Fibroblast of lung (primary cell): ENCODE measurements at regions not wholly inside any gene's neighbourhood (a gene's known extent, or its start where the extent isn't known, plus 50 kb on each side); places are given as distances from the start of the nearest gene placed in this dataset.

ENCODE experiments used
- DNase-seq, 2 donors: peaks; one replicate each; pipeline versions ENCODE4 v3.0.0 to v3.0.0-alpha.2; 2010; ENCODE audit warnings: low read depth in 2 of 2
- H2AFZ ChIP-seq: 2 replicates; pipeline ENCODE4 v1.5.1; 2012; ENCODE audit warnings: low read length, control low read depth, inconsistent platforms
- H3K27ac ChIP-seq: 2 replicates; pipeline ENCODE4 v1.5.1; 2011; ENCODE audit warnings: low read length, control low read depth; ENCODE audit not compliant: insufficient read depth
- H3K27me3 ChIP-seq: 2 replicates; pipeline ENCODE4 v1.5.1; 2011; ENCODE audit warnings: mild to moderate bottlenecking, low read length; ENCODE audit not compliant: control insufficient read depth, insufficient read depth
- H3K36me3 ChIP-seq: 2 replicates; pipeline ENCODE4 v1.5.1; 2011; ENCODE audit warnings: low read length; ENCODE audit not compliant: control insufficient read depth, insufficient read depth
- H3K4me1 ChIP-seq: 2 replicates; pipeline ENCODE4 v1.5.1; 2011; ENCODE audit warnings: low read length; ENCODE audit not compliant: control insufficient read depth, insufficient read depth; ENCODE audit errors: extremely low read depth
- H3K4me2 ChIP-seq: 2 replicates; pipeline ENCODE4 v1.5.1; 2011; ENCODE audit warnings: low read length, control low read depth; ENCODE audit not compliant: insufficient read depth; ENCODE audit errors: extremely low read depth
- H3K4me3 ChIP-seq, 4 experiments: fragments of 200-600 bp in 1 of 4; sonication (generic) in 1 of 4; replicated peaks in 1 of 4; 2 replicates each; pipeline ENCODE4 v1.5.1; 2011 to 2016; ENCODE audit warnings: low read length in 4 of 4, low read depth in 3 of 4, mild to moderate bottlenecking in 3 of 4, control low read depth in 2 of 4, inconsistent platforms in 1 of 4, mixed read lengths in 1 of 4; ENCODE audit not compliant: insufficient read depth in 1 of 4; ENCODE audit errors: control extremely low read depth in 1 of 4
- H3K79me2 ChIP-seq: 2 replicates; pipeline ENCODE4 v1.5.1; 2012; ENCODE audit warnings: mild to moderate bottlenecking, low read length, inconsistent platforms; ENCODE audit not compliant: control insufficient read depth, insufficient read depth
- H3K9ac ChIP-seq: 2 replicates; pipeline ENCODE4 v1.5.1; 2011; ENCODE audit warnings: mild to moderate bottlenecking, low read length, control low read depth; ENCODE audit not compliant: insufficient read depth
- H3K9me3 ChIP-seq: 2 replicates; pipeline ENCODE4 v1.5.1; 2012; ENCODE audit warnings: low read depth, low read length; ENCODE audit not compliant: control insufficient read depth, insufficient read depth
- H4K20me1 ChIP-seq: 2 replicates; pipeline ENCODE4 v1.5.1; 2011; ENCODE audit warnings: low read length; ENCODE audit not compliant: control insufficient read depth, insufficient read depth; ENCODE audit errors: extremely low read depth
- EZH2 ChIP-seq: IDR thresholded peaks from 2 replicates; pipeline ENCODE4 v1.5.1; 2012; ENCODE audit warnings: low read length, control low read depth, mild to moderate bottlenecking; ENCODE audit errors: missing control alignments
- TF ChIP-seq, protein P1 (sequence below), 2 donors: IDR thresholded peaks in 1 of 2; conservative IDR thresholded peaks in 1 of 2; 1 replicate in 1 of 2; 2 replicates in 1 of 2; pipeline ENCODE4 v1.5.1; 2011 to 2012; ENCODE audit warnings: low read length in 2 of 2, control low read depth in 1 of 2, inconsistent platforms in 1 of 2, low read depth in 1 of 2, mild to moderate bottlenecking in 1 of 2

DNA sequence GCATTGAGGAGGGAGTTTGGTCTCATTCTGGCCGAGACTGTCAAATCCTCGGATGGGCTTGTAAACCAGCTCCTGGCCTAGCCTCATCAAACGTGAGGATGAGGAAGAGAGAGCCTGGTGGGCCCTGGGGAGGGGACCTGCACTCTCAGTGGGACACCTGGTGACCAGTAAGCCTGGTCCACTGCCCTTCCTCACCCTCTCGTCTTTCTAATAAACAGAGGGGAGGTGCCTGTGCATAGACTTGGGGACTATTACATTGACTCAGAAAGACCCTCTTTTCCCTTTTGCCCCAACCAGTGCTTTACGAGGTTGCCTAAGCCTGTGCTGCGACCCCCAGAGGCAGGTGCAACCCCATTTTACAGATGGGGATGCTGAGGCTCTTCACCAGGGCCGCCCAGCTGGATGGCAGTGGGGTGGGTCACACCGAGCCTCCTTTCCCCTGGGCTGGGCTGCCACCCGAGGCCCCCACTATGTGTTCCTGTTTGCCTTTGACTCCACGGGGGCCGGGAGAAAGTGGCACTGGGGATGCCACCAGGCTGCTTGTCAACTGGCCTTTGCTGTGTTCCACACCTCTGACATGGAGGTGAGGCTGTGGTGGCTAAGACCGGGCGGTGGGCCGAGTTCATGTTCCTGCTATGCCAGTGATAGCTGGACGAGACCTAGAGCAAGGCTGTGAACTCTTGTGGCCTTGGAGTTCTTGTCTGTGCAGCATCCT lies 85.9 kb downstream of the GLI2 start:
- TF ChIP-seq, protein P1, sequence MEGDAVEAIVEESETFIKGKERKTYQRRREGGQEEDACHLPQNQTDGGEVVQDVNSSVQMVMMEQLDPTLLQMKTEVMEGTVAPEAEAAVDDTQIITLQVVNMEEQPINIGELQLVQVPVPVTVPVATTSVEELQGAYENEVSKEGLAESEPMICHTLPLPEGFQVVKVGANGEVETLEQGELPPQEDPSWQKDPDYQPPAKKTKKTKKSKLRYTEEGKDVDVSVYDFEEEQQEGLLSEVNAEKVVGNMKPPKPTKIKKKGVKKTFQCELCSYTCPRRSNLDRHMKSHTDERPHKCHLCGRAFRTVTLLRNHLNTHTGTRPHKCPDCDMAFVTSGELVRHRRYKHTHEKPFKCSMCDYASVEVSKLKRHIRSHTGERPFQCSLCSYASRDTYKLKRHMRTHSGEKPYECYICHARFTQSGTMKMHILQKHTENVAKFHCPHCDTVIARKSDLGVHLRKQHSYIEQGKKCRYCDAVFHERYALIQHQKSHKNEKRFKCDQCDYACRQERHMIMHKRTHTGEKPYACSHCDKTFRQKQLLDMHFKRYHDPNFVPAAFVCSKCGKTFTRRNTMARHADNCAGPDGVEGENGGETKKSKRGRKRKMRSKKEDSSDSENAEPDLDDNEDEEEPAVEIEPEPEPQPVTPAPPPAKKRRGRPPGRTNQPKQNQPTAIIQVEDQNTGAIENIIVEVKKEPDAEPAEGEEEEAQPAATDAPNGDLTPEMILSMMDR (conservative IDR thresholded peaks at IDR 0.05 in 1 of 2, IDR thresholded peaks at IDR 0.05 in 1 of 2; ENCODE audit: low read depth in 1 of 2, low read length in 2 of 2), result no peak
- no peak for TF ChIP-seq EZH2
- peak overlapping the region; percentile 88 for H3K4me2 ChIP-seq
- H3K9me3 ChIP-seq, result no peaks in the 10 kb centered on the region
- no peak overlapping the region for H2AFZ ChIP-seq
- DNase-seq, result no peak
- H3K9ac ChIP-seq, result no peak overlapping the region
- H3K4me1 ChIP-seq, result peaks cover 49% of the 10 kb centered on the region
- no peaks in the 10 kb centered on the region for H3K27me3 ChIP-seq
- H4K20me1 ChIP-seq, result no peaks in the 10 kb centered on the region
- peaks cover 17% of the 10 kb centered on the region for H3K79me2 ChIP-seq
- peak overlapping the region; percentile 85 for H3K27ac ChIP-seq
- H3K36me3 ChIP-seq, result no peaks in the 10 kb centered on the region
- peak overlapping the region in 3 of 4 experiments; percentile 12 to 33 (median 32) for H3K4me3 ChIP-seq

DNA sequence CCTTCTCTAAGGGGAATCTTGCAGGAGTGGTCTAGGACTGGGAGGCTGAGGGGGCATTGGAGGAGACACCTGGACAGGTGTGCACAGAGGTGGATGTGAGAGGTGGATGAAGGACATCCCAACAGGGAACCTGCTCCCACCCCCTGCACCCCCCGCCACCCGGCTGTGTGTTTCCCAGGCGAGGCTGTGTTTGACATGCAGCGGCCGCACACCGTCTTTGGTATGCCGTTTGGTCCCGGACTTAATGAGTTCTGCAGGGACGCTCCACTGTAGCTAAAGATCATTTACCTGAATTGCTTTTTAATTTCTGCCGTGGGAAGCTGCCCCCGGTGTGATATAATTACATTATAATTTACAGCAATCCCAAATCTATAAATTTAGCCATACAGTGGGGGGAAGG lies 87.3 kb downstream of the GLI2 start:
- no peak overlapping the region for H3K27ac ChIP-seq
- no peak for DNase-seq
- H3K9me3 ChIP-seq, result no peaks in the 10 kb centered on the region
- no peaks in the 10 kb centered on the region for H4K20me1 ChIP-seq
- no peak for TF ChIP-seq EZH2
- TF ChIP-seq, protein P1 (conservative IDR thresholded peaks at IDR 0.05 in 1 of 2, IDR thresholded peaks at IDR 0.05 in 1 of 2; ENCODE audit: low read depth in 1 of 2, low read length in 2 of 2), result no peak
- no peaks in the 10 kb centered on the region for H3K27me3 ChIP-seq
- H3K79me2 ChIP-seq, result peaks cover 17% of the 10 kb centered on the region
- H3K36me3 ChIP-seq, result no peaks in the 10 kb centered on the region
- no peak overlapping the region for H3K4me3 ChIP-seq
- no peak overlapping the region for H3K4me2 ChIP-seq
- peaks cover 50% of the 10 kb centered on the region for H3K4me1 ChIP-seq
- no peak overlapping the region for H3K9ac ChIP-seq
- H2AFZ ChIP-seq, result no peak overlapping the region

DNA sequence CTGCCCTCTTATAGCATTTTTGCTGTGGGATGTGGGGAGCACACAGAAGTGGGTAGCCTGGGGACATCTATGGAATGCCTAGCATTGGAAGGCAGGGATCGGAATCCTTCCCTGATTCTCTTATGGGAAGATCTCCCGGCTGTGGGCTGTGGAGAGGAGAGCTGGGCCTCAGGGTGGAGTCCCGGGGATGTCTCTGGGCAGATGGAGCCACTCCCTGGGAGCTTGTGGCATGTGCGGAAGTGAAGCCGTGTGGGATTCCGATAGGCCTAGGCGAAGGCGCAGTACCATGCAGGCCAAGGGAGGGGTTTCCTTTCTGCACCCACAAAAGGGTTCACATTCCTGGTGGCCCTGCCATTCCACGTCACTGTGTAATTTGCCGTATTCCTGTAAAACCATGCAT lies 87.9 kb downstream of the GLI2 start:
- TF ChIP-seq, protein P1 (conservative IDR thresholded peaks at IDR 0.05 in 1 of 2, IDR thresholded peaks at IDR 0.05 in 1 of 2; ENCODE audit: low read depth in 1 of 2, low read length in 2 of 2), result no peak
- TF ChIP-seq EZH2, result no peak
- H3K9ac ChIP-seq, result no peak overlapping the region
- H3K27ac ChIP-seq, result no peak overlapping the region
- H3K79me2 ChIP-seq, result peaks cover 17% of the 10 kb centered on the region
- no peaks in the 10 kb centered on the region for H3K27me3 ChIP-seq
- no peaks in the 10 kb centered on the region for H3K36me3 ChIP-seq
- no peak overlapping the region for H3K4me3 ChIP-seq
- H2AFZ ChIP-seq, result no peak overlapping the region
- no peaks in the 10 kb centered on the region for H3K9me3 ChIP-seq
- peaks cover 46% of the 10 kb centered on the region for H3K4me1 ChIP-seq
- DNase-seq, result no peak
- no peak overlapping the region for H3K4me2 ChIP-seq
- no peaks in the 10 kb centered on the region for H4K20me1 ChIP-seq
